BE2C (cell line): ENCODE measurements at regions not wholly inside any gene's neighbourhood (a gene's known extent, or its start where the extent isn't known, plus 50 kb on each side); places are given as distances from the start of the nearest gene placed in this dataset.

ENCODE experiments used
- DNase-seq: peaks from one replicate; pipeline ENCODE4 v3.0.0-alpha.2; 2020
- H3K27me3 ChIP-seq: fragments of 250-450 bp; sonication (Bioruptor Pico); 2 replicates; pipeline ENCODE4 v1.5.1; 2020; ENCODE audit warnings: mild to moderate bottlenecking
- H3K36me3 ChIP-seq: fragments of 250-450 bp; sonication (Bioruptor Pico); 2 replicates; pipeline ENCODE4 v1.5.1; 2020; ENCODE audit warnings: mild to moderate bottlenecking
- H3K4me1 ChIP-seq: fragments of 250-450 bp; sonication (Bioruptor Pico); 2 replicates; pipeline ENCODE4 v1.5.1; 2020
- H3K4me3 ChIP-seq: 2 replicates; pipeline ENCODE4 v1.5.1; 2011; ENCODE audit warnings: low read depth, low read length
- H3K9me3 ChIP-seq: fragments of 250-450 bp; sonication (Bioruptor Pico); 2 replicates; pipeline ENCODE4 v1.5.1; 2020
- TF ChIP-seq, protein P1 (sequence below): IDR thresholded peaks from 2 replicates; pipeline ENCODE4 v1.5.1; 2012; ENCODE audit warnings: mild to moderate bottlenecking, low read depth, low read length

DNA sequence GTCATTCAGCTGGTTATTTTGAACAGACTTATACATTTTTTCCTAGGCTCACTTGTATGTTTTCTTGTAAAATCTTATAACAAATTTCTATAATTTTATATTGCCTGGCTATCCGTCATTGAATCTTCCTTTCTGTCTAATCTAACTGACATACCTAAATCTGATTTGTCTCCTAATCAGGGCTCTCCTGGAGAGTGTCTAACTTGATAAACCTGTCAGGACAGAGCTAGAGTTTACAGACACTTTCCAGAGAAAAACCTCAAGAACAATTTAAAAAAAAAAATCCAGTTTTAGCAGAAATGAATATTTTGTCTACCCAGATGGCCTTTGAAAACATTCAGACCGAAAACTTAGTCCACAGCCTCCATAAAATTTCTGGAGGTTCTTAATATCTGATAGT, 1305.8 kb downstream of the ROBO1 start:
- H3K9me3 ChIP-seq = no peaks in the 10 kb centered on the region
- TF ChIP-seq, protein P1, sequence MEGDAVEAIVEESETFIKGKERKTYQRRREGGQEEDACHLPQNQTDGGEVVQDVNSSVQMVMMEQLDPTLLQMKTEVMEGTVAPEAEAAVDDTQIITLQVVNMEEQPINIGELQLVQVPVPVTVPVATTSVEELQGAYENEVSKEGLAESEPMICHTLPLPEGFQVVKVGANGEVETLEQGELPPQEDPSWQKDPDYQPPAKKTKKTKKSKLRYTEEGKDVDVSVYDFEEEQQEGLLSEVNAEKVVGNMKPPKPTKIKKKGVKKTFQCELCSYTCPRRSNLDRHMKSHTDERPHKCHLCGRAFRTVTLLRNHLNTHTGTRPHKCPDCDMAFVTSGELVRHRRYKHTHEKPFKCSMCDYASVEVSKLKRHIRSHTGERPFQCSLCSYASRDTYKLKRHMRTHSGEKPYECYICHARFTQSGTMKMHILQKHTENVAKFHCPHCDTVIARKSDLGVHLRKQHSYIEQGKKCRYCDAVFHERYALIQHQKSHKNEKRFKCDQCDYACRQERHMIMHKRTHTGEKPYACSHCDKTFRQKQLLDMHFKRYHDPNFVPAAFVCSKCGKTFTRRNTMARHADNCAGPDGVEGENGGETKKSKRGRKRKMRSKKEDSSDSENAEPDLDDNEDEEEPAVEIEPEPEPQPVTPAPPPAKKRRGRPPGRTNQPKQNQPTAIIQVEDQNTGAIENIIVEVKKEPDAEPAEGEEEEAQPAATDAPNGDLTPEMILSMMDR = no peak
- H3K27me3 ChIP-seq = no peaks in the 10 kb centered on the region
- no peak overlapping the region for H3K4me3 ChIP-seq
- no peaks in the 10 kb centered on the region for H3K4me1 ChIP-seq
- no peaks in the 10 kb centered on the region for H3K36me3 ChIP-seq
- DNase-seq = no peak

DNA sequence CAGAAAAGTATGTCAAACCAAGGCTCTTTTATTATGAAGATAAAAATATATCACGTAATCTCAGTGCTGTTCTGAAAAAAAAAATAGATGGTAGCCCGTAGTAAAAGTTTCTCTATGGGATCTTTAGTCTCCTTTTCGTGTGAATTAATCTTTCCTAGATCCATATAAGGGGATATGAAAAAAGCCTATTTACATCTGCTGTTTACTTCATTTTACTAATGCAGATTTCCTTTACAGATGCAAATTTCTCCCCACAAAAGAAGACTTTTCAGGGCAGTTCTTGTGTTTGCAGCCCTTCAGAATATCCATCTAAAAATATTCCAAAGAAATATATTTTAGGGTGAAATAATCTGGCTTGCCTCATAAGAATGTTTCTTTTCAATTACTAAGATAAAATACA, 1291.7 kb downstream of the ROBO1 start:
- Histone ChIP-seq H3K27me3 (no peaks in the 10 kb centered on the region), H3K4me1 (no peaks in the 10 kb centered on the region), H3K36me3 (no peaks in the 10 kb centered on the region), H3K4me3 (no peak overlapping the region), H3K9me3 (no peaks in the 10 kb centered on the region)
- TF ChIP-seq, protein P1 = no peak
- no peak for DNase-seq

DNA sequence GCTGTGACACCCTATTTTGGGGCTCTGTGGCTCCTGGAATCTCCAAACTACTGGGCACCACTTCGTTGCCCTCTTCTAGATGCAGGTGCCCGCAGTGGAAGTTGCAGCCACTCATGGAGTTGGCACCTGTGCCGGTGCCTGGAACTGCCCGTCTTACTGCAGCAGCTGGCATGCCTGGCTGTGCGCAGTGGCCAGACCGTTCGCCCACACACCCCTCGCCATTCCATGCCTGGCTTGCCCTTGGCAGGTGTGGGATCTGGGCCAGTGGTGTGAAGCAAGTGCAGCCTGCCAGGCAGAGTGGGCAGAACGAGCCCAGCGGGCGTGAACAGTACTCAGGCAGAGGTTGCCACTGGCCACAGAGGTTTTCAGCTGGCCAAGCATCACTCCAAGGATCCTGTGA, 1286.7 kb downstream of the ROBO1 start:
- H3K36me3 ChIP-seq = no peaks in the 10 kb centered on the region
- DNase-seq = no peak
- no peaks in the 10 kb centered on the region for H3K4me1 ChIP-seq
- H3K9me3 ChIP-seq = no peaks in the 10 kb centered on the region
- no peaks in the 10 kb centered on the region for H3K27me3 ChIP-seq
- TF ChIP-seq, protein P1 = no peak
- H3K4me3 ChIP-seq = no peak overlapping the region

DNA sequence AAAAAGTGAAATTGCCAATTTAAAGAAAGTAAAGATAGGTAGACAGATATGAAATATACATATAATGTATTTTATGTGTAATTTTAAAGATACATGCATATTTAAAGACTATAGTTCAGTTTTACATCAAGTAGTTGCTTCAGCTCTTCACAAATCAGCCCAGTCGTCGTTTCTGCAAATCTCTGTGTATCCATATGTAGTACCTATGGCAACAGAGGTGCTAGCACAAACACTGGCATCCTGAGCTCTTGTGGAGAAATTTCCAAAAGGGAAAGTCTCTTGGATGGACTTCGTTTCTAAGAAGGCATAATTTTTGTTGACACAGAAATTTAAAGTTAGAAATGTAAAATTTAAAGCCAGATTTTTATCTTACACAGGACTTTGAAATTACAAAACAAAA, 1284.7 kb downstream of the ROBO1 start:
- Histone ChIP-seq H3K4me1 (no peaks in the 10 kb centered on the region), H3K4me3 (no peak overlapping the region), H3K9me3 (no peaks in the 10 kb centered on the region; the same call in 1 of the 2 replicates), H3K36me3 (no peaks in the 10 kb centered on the region), H3K27me3 (no peaks in the 10 kb centered on the region)
- TF ChIP-seq, protein P1 = no peak
- no peak for DNase-seq

DNA sequence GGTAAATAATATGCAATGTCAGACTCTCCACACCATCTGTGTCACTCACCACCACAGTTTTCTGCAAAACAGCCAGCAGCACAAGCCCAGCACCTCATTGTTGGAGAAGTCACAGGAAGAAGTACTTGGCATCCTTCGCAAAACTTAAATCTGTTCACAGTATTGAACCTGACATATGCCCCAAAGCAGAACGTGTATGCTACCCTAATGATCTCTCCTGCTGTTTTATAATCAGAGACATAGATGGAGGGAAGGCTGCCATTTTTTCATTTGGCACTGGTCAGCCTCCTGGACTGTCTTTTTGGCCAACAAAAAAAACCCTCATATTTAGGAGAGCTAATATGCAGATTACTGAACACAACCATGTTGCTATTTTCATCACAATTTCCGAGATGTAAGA, 1272.9 kb downstream of the ROBO1 start:
- Histone ChIP-seq H3K4me1 (no peaks in the 10 kb centered on the region), H3K4me3 (no peak overlapping the region), H3K27me3 (no peaks in the 10 kb centered on the region), H3K9me3 (no peaks in the 10 kb centered on the region), H3K36me3 (no peaks in the 10 kb centered on the region)
- TF ChIP-seq, protein P1 = no peak
- no peak for DNase-seq

DNA sequence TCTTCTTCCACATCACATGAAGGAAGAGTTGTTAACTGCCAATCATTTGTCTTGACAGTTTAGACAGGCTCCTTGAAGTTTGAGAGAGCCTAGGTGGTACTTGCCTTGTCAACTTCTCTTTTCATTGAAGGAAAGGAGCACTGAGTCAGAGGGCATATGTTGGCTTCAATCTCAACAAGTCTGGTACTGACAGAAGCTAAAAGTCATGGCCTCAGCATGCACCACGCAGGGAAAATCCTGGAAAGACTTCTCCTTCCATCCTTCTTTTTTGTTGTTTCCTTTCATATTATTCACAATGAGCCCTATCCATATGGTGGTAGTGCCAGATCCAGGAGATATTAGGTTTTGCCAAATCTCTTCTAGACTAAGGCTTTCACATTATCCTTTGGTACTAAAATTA, 1272.5 kb downstream of the ROBO1 start:
- H3K36me3 ChIP-seq = no peaks in the 10 kb centered on the region
- H3K9me3 ChIP-seq = no peaks in the 10 kb centered on the region
- no peak for DNase-seq
- no peaks in the 10 kb centered on the region for H3K27me3 ChIP-seq
- no peaks in the 10 kb centered on the region for H3K4me1 ChIP-seq
- H3K4me3 ChIP-seq = no peak overlapping the region
- TF ChIP-seq, protein P1 = no peak
